ENCODE measurements at regions not wholly inside any gene's neighbourhood (a gene's known extent, or its start where the extent isn't known, plus 50 kb on each side); places are given as distances from the start of the nearest gene placed in this dataset.

DNA sequence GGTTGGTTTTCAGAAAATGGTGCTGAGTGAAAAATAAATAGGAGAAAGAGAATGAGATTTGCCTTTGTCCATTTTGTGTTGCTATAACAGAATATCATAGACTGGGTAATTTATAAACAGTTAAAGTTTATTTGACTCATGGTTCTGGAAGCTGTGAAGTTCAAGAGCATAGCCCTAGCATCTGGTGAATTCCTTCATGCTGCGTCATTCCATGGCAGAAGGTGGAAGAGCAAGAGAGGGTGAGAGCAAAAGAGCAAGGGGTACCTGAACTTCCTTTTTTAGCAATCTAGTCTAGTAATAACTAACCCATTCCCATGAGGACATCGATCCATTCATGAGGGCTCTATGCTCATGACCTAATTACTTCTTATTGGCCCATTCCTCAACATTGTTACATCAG, 209.1 kb upstream of the ZP4 start:
- CTCF ChIA-PET: no interaction called here
- 16% methylated on average over 2 of the region's 2 CpGs for WGBS (ENCODE audit: missing lambda C conversion rate)

DNA sequence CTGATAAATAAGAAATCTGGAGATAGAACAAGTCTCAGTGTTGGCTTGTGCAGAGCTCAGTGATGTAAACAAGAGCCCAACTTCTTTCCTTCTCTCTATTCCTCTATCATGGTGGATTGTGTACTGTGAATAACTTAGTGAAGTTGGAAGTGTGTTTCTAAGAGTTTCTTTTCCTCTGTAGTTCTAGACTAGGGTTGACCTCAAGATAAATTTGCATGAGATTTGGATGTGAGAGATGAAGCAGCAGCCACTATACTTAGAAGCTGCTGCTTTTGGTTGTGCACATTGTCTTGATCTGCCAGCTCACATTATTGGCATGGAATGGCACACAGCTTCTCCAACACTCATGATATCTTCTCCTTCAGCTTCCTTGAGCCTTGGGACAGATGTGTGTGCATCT, 198.9 kb upstream of the ZP4 start:
- ChIA-PET POLR2A (no interaction called here), CTCF (interaction anchor here (1.5 kb wide), 1 partner anchor 226 kb away, joined by 4 read pairs; no protein-coding TSS in a partner anchor)
- no peak overlapping the region for H3K4me3 ChIP-seq
- ATAC-seq (no peak), DNase-seq (ENCODE audit: low read depth in 1 of 2, low spot score in 1 of 2) (no peak), FAIRE-seq (no peak)
- H3K4me2 ChIP-seq: no peak overlapping the region
- TF ChIP-seq KDM1A (IDR thresholded peaks at IDR 0.05; ENCODE audit: low read depth) (no peak), RFX5 (IDR thresholded peaks at IDR 0.05) (no peak), KDM5A (IDR thresholded peaks at IDR 0.05) (no peak), FOSB (CRISPR knock-in tag; IDR thresholded peaks at IDR 0.05) (no peak), ZC3H11A (IDR thresholded peaks at IDR 0.05) (no peak), MAZ (IDR thresholded peaks at IDR 0.05; ENCODE audit: borderline replicate concordance, low read depth, low read length) (no peak), POLR2AphosphoS2 (conservative IDR thresholded peaks at IDR 0.05; ENCODE audit: low read length) (no peak), RAD21 (conservative IDR thresholded peaks at IDR 0.05 in 1 of 2, IDR thresholded peaks at IDR 0.05 in 1 of 2) (no peak), CBX8 (IDR thresholded peaks at IDR 0.05) (no peak), EHMT2 (IDR thresholded peaks at IDR 0.05; ENCODE audit: low read depth) (no peak), MYC (IDR thresholded peaks at IDR 0.05; ENCODE audit: borderline replicate concordance, low read length) (no peak), TFCP2L1 (CRISPR knock-in tag; IDR thresholded peaks at IDR 0.05) (no peak), ZFP36 (IDR thresholded peaks at IDR 0.05; ENCODE audit: borderline replicate concordance, partially characterized antibody) (no peak), SREBF2 (IDR thresholded peaks at IDR 0.05) (no peak)
- TF ChIP-seq, protein P1, sequence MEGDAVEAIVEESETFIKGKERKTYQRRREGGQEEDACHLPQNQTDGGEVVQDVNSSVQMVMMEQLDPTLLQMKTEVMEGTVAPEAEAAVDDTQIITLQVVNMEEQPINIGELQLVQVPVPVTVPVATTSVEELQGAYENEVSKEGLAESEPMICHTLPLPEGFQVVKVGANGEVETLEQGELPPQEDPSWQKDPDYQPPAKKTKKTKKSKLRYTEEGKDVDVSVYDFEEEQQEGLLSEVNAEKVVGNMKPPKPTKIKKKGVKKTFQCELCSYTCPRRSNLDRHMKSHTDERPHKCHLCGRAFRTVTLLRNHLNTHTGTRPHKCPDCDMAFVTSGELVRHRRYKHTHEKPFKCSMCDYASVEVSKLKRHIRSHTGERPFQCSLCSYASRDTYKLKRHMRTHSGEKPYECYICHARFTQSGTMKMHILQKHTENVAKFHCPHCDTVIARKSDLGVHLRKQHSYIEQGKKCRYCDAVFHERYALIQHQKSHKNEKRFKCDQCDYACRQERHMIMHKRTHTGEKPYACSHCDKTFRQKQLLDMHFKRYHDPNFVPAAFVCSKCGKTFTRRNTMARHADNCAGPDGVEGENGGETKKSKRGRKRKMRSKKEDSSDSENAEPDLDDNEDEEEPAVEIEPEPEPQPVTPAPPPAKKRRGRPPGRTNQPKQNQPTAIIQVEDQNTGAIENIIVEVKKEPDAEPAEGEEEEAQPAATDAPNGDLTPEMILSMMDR (IDR thresholded peaks at IDR 0.05): no peak
- TF ChIP-seq, protein P2, sequence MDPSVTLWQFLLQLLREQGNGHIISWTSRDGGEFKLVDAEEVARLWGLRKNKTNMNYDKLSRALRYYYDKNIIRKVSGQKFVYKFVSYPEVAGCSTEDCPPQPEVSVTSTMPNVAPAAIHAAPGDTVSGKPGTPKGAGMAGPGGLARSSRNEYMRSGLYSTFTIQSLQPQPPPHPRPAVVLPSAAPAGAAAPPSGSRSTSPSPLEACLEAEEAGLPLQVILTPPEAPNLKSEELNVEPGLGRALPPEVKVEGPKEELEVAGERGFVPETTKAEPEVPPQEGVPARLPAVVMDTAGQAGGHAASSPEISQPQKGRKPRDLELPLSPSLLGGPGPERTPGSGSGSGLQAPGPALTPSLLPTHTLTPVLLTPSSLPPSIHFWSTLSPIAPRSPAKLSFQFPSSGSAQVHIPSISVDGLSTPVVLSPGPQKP (IDR thresholded peaks at IDR 0.05; ENCODE audit: low read depth, low read length): no peak
- TF ChIP-seq, protein P3, sequence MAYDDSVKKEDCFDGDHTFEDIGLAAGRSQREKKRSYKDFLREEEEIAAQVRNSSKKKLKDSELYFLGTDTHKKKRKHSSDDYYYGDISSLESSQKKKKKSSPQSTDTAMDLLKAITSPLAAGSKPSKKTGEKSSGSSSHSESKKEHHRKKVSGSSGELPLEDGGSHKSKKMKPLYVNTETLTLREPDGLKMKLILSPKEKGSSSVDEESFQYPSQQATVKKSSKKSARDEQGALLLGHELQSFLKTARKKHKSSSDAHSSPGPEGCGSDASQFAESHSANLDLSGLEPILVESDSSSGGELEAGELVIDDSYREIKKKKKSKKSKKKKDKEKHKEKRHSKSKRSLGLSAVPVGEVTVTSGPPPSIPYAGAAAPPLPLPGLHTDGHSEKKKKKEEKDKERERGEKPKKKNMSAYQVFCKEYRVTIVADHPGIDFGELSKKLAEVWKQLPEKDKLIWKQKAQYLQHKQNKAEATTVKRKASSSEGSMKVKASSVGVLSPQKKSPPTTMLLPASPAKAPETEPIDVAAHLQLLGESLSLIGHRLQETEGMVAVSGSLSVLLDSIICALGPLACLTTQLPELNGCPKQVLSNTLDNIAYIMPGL (CRISPR knock-in tag; IDR thresholded peaks at IDR 0.05; ENCODE audit: borderline replicate concordance): no peak
- no peaks in the 10 kb centered on the region for H3K4me1 ChIP-seq
- no peak overlapping the region for H3K27ac ChIP-seq
- H3K9me3 ChIP-seq: no peaks in the 10 kb centered on the region; the same call in 2 of the 3 replicates

More for the DNA sequence above, 209.1 kb upstream of the ZP4 start:
- TF ChIP-seq, protein P4, sequence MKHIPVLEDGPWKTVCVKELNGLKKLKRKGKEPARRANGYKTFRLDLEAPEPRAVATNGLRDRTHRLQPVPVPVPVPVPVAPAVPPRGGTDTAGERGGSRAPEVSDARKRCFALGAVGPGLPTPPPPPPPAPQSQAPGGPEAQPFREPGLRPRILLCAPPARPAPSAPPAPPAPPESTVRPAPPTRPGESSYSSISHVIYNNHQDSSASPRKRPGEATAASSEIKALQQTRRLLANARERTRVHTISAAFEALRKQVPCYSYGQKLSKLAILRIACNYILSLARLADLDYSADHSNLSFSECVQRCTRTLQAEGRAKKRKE (CRISPR knock-in tag; IDR thresholded peaks at IDR 0.05; ENCODE audit: low read depth): no peak
- TF ChIP-seq ZC3H11A (IDR thresholded peaks at IDR 0.05): no peak
- TF ChIP-seq CEBPB (IDR thresholded peaks at IDR 0.05): no peak
- no peak for TF ChIP-seq ZFP36 (IDR thresholded peaks at IDR 0.05; ENCODE audit: borderline replicate concordance, partially characterized antibody)
- TF ChIP-seq MYC (IDR thresholded peaks at IDR 0.05; ENCODE audit: borderline replicate concordance, low read length): no peak
- TF ChIP-seq RNF2 (IDR thresholded peaks at IDR 0.05; ENCODE audit: borderline replicate concordance, low read depth): no peak
- TF ChIP-seq NPAS2 (CRISPR knock-in tag; IDR thresholded peaks at IDR 0.05; ENCODE audit: borderline replicate concordance): no peak
- TF ChIP-seq KDM5A (IDR thresholded peaks at IDR 0.05): no peak
- TF ChIP-seq, protein P5, sequence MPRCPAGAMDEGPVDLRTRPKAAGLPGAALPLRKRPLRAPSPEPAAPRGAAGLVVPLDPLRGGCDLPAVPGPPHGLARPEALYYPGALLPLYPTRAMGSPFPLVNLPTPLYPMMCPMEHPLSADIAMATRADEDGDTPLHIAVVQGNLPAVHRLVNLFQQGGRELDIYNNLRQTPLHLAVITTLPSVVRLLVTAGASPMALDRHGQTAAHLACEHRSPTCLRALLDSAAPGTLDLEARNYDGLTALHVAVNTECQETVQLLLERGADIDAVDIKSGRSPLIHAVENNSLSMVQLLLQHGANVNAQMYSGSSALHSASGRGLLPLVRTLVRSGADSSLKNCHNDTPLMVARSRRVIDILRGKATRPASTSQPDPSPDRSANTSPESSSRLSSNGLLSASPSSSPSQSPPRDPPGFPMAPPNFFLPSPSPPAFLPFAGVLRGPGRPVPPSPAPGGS (IDR thresholded peaks at IDR 0.05): no peak
- TF ChIP-seq RAD21 (conservative IDR thresholded peaks at IDR 0.05 in 1 of 2, IDR thresholded peaks at IDR 0.05 in 1 of 2): no peak
- TF ChIP-seq POLR2A (IDR thresholded peaks at IDR 0.05; ENCODE audit: low read length): no peak
- TF ChIP-seq, protein P2 (IDR thresholded peaks at IDR 0.05; ENCODE audit: low read depth, low read length): no peak
- TF ChIP-seq CBX8 (IDR thresholded peaks at IDR 0.05): no peak
- no peak for TF ChIP-seq CHD2 (IDR thresholded peaks at IDR 0.05; ENCODE audit: low read length, partially characterized antibody)
- TF ChIP-seq MAZ (IDR thresholded peaks at IDR 0.05; ENCODE audit: borderline replicate concordance, low read depth, low read length): no peak
- TF ChIP-seq FOSB (CRISPR knock-in tag; IDR thresholded peaks at IDR 0.05): no peak
- no peak for TF ChIP-seq JUN (IDR thresholded peaks at IDR 0.05)
- no peak for TF ChIP-seq HOXA7 (CRISPR knock-in tag; IDR thresholded peaks at IDR 0.05)
- no peak for TF ChIP-seq GATA3 (IDR thresholded peaks at IDR 0.05; ENCODE audit: borderline replicate concordance)
- Histone ChIP-seq H3K27ac (no peak overlapping the region), H3K4me3 (no peak overlapping the region), H3K4me1 (no peaks in the 10 kb centered on the region), H3K9me3 (no peaks in the 10 kb centered on the region), H3K4me2 (no peak overlapping the region)
- ATAC-seq (no peak), DNase-seq (ENCODE audit: low read depth in 1 of 2, low spot score in 1 of 2) (no peak), FAIRE-seq (no peak)
- POLR2A ChIA-PET: no interaction called here
